22Rv1 (cell line): ENCODE measurements at regions not wholly inside any gene's neighbourhood (a gene's known extent, or its start where the extent isn't known, plus 50 kb on each side); places are given as distances from the start of the nearest gene placed in this dataset.
"Not testable (repeated sequence)": the region's sequence is repeated elsewhere in the genome, so short reads cannot be mapped to it uniquely, and the experiment has no call there.

Experiments used
- CTCF ChIP-seq: fragments of 450-650 bp; IDR thresholded peaks from 2 replicates; pipeline ENCODE4 v1.5.1; 2017; ENCODE audit warnings: mild to moderate bottlenecking
- ZFX ChIP-seq: fragments of 450-650 bp; IDR thresholded peaks from 2 replicates; pipeline ENCODE4 v1.6.1; 2017; ENCODE audit warnings: antibody characterized with exemption, borderline replicate concordance

GRCh38 chr20:19139584-19139983, 72.9 kb upstream of the SLC24A3 start:
- not testable (repeated sequence) for TF ChIP-seq CTCF, ZFX
